Esophagus muscularis mucosa (tissue), 4 donors: ENCODE measurements at regions not wholly inside any gene's neighbourhood (a gene's known extent, or its start where the extent isn't known, plus 50 kb on each side); places are given as distances from the start of the nearest gene placed in this dataset.

Source experiments
- EP300 ChIP-seq: sonication (generic); formaldehyde crosslinking; IDR thresholded peaks from one replicate; pipeline ENCODE4 v1.6.1; 2017; ENCODE audit warnings: antibody characterized with exemption
- POLR2A ChIP-seq: fragments of 450-650 bp; IDR thresholded peaks from one replicate; pipeline ENCODE4 v1.6.1; 2017; ENCODE audit warnings: antibody characterized with exemption, moderate library complexity, mild to moderate bottlenecking, low read depth
- POLR2AphosphoS5 ChIP-seq, 2 donors: sonication (generic); formaldehyde crosslinking; IDR thresholded peaks; one replicate each; pipeline ENCODE4 v1.6.1; 2017; ENCODE audit warnings: antibody characterized with exemption in 2 of 2
- TF ChIP-seq, protein P1 (sequence below), 3 experiments: fragments of 200-600 bp in 2 of 3; fragments of 450-650 bp in 1 of 3; sonication (generic) in 2 of 3; IDR thresholded peaks; one replicate each; pipeline ENCODE4 v1.5.1; 2017 to 2019; ENCODE audit warnings: antibody characterized with exemption in 3 of 3, mild to moderate bottlenecking in 2 of 3, moderate library complexity in 1 of 3

DNA sequence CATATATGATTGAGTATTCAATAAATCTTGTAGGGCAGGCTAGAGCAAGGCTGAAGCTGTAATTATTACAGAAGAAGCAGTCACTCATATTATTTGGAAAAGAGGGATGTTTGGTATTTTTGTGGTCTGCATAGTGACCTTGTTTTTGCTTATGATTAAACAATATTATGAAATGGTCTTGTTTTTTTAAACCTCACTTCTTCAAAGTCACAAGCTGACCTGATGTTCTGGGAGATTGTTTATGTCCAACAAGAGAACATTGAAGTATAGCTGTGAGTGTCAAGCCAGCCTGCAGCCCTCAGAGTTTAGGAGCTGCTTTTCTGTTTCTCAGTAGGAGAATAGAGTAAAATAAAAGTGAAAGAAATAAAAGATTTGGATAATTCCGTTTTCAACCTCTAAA, 342.2 kb downstream of the LRRC70 start:
- TF ChIP-seq POLR2A (no peak), EP300 (no peak), POLR2AphosphoS5 (IDR thresholded peaks at IDR 0.05) (no peak)
- TF ChIP-seq, protein P1, sequence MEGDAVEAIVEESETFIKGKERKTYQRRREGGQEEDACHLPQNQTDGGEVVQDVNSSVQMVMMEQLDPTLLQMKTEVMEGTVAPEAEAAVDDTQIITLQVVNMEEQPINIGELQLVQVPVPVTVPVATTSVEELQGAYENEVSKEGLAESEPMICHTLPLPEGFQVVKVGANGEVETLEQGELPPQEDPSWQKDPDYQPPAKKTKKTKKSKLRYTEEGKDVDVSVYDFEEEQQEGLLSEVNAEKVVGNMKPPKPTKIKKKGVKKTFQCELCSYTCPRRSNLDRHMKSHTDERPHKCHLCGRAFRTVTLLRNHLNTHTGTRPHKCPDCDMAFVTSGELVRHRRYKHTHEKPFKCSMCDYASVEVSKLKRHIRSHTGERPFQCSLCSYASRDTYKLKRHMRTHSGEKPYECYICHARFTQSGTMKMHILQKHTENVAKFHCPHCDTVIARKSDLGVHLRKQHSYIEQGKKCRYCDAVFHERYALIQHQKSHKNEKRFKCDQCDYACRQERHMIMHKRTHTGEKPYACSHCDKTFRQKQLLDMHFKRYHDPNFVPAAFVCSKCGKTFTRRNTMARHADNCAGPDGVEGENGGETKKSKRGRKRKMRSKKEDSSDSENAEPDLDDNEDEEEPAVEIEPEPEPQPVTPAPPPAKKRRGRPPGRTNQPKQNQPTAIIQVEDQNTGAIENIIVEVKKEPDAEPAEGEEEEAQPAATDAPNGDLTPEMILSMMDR (IDR thresholded peaks at IDR 0.05), result no peak
